NCI-H2081 (cell line): ENCODE measurements at regions not wholly inside any gene's neighbourhood (a gene's known extent, or its start where the extent isn't known, plus 50 kb on each side); places are given as distances from the start of the nearest gene placed in this dataset.
"Not testable (repeated sequence)": the region's sequence is repeated elsewhere in the genome, so short reads cannot be mapped to it uniquely, and the experiment has no call there.

Experiments used
- DNase-seq, 2 experiments: peaks; one replicate each; lab custom pipeline; 2025; lab: John Stamatoyannopoulos, UW

DNA sequence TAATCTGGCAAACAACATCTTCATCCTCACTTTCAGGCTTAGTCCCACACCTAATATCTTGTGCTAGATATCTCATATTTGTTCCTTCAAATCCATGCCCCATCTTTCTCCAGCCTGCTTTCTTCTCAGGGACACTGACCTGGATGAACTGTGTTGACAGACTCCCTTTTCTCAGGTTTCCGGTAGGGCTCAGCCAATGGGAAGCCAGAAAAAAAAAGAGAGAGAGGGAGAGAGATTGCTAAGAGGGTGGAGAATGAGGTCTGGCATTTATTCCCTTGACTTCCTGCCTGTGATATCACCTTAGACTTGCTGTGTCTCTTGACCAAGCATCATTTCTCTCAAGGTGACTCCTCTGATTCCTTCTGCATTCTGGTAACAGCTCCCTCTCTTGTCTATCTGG lies 145.6 kb upstream of the ABI3BP start:
- DNase-seq, result no peak

DNA sequence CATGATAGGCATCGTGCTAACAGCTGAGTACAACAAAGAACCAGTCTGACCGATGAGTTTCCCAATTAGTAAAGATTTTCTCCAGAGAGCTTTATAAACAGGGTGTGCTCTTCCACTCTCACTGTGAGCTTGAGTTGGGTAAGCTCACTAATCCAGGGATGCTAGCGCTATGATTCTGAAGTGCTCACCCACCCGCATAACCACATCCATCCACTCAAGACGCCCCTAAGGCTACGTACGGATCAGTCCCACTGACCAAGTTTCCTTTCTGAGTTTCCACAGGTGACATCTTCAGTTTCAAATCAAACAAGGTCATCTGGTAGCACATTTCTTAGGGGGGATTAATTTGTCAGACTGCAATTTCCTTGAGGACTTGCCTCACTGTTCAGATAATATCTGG lies 141.1 kb upstream of the ABI3BP start:
- no peak for DNase-seq

DNA sequence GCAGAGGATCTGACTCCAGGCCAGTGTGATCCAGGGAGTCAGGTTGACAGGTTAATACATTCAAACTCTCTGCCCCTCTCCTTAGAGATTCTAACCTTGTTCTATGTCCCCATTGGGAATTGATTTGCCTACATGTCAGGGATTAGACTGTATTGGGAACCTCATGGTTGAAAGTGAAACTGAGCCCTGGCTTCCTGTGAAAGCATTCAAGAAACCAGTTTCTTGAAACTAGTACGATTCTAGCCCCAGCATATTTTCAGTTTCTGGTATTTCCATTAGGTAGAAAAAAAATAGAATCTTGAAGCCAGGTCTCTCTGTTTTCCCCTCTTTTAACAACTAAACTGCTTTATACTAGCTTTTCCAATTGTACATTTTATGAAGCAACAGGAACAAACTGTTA lies 140.4 kb upstream of the ABI3BP start:
- no peak for DNase-seq

DNA sequence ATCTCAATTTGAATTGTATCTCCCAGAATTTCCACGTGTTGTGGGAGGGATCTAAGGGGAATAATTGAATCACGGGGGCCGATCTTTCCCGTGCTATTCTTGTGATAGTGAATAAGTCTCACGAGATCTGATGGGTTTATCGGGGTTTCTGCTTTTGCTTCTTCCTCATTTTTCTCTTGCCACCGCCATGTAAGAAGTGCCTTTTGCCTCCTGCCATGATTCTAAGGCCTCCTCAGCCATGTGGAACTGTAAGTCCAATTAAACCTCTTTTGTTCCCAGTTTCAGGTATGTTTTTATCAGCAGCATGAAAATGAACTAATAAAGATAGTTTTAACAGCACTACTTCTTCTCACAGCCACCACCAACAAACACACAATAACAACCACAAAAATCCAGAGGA lies 140.0 kb upstream of the ABI3BP start:
- DNase-seq, result not testable (repeated sequence)

DNA sequence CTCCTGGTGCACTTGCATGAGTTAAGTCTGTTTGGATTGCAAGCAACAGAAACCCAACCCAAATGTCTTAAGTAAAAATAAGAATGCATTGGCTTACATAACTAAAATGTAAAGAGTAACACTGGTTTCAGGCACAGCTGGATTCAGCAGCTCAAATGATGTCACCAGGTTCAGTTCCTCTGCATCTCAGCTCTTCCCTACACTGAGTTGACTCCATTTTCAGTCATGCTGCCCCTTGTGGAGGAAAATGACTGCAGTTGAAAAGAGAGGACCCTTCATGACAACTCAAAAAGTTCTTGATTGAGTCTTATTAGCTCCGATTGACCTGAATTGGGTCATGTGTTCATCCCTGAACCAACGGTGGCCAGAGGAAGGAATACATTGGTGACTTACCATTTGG lies 138.5 kb upstream of the ABI3BP start:
- no peak for DNase-seq

DNA sequence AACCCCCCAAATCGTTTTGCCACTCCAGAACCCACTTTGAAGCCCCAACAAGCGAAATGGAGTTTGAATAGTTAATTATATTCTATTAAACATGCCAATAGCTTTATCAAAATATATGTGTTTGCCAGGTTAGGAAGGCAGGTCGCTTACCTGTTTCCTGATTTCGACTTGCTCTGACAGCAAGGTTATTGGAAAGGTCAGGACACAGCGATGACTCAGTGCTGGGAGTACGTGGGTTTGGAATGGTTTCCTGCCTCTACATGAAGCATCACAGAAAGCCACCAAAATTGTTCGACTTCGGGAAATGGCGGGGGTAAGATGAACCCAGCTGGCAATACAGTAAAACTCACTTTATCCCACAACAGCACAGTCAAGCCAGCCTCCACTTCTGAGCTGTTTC lies 135.6 kb upstream of the ABI3BP start:
- no peak for DNase-seq

DNA sequence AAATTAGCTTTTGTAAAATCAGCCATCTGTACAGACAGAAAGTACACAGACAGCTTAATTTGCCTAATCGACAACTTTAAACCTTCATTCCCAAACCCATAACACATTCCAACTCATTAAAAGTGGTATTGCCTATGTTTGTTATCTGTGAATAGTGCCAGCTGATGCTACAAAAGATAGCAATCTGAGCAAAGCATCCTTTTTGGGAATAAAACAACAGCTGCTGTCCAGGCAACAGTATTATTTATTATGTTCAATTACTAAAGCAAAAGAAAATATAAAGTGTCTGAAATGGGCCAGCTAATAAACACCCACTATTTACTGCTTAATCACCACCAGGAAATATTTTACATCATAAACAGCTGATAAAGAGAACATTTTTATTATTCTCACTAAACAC lies 134.8 kb upstream of the ABI3BP start:
- no peak for DNase-seq

DNA sequence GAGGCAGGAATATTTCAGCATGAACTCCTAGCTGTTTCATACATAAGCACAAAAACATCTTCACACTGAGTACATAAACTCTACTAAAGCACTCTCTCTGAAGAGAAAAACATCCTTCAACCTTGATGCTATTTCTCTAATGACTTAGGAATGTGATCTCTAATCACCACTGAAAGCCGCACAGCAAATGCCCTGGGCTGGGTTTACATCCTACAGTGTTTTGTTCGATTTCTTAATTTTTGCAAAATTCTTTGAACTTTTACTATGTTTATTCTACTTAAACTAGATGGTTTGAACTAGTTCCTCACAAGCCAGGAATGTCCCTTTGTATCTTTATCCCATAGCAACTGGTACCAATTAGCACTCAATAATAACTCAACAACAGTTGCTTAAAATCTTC lies 130.9 kb upstream of the ABI3BP start:
- DNase-seq, result no peak

DNA sequence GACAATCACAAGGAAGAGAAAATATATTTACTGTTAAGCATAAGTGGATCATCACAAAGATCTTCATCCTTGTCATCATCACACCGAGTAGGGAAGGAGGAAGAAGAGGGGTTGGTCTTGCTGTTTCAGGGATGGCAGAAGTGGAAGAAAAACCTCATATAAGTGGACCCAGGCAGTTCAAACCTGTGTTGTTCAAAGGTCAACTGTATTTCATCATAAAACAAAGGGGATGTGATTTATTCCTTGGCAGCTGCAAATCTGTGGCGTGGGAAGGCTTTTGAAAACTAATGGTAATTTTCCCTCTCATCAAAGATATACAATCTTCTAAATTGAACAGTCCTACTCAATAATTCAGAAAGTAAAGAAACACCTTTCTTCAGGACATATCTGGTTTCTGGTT lies 129.9 kb upstream of the ABI3BP start:
- no peak for DNase-seq

DNA sequence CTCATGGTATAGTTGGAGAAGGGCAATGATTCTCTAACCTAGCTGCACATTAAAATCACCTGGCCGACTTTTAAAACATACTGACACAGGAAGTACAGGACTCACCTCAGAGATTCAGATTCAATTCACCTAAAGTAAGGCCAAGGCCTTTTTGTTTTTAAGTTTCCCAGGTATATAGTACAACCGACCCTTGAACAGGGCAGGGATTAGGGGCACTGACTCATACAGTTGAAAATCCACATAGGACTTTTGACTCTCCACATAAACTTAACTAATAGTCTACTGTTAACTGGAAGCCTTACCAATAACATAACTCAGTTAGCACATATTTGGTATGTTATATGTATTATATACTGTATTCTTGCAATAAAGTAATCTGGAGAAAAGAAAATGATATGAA lies 129.5 kb upstream of the ABI3BP start:
- no peak for DNase-seq

DNA sequence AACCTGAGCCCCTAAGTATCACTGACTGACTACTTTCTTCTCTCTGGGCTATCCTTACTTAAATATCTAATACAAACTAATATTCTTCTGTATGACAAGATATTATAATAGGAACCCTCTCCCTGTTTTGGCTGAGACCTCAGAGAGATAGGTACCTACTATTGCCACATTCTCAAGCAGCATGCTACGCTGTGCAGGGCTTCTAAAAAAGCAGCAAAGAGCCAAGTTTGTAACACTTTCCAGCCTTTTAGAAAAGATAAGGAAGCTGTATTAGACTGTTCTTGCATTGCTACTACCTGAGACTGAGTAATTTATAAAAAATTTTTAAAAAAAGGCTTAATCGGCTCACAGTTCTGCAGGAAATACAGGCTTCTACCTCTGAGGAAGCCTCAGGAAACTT lies 126.8 kb upstream of the ABI3BP start:
- DNase-seq, result no peak

DNA sequence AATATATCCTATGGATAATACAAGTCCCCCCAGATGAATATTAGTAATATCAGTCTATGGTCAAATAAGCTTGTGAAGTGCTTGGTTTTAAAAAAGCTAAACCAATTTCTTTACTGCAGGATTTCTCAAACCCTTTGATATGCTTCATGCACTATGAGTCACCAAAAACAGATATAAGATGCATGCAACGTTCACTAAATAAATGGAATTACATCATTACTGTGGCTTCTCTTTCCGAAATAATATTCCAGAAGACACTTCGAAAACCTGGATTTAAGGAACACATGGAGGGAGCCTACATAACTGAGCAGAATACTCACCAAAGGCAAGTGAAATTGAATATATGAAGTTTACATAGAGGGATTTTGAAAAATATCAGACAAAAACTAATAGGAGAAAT lies 126.3 kb upstream of the ABI3BP start:
- no peak for DNase-seq

DNA sequence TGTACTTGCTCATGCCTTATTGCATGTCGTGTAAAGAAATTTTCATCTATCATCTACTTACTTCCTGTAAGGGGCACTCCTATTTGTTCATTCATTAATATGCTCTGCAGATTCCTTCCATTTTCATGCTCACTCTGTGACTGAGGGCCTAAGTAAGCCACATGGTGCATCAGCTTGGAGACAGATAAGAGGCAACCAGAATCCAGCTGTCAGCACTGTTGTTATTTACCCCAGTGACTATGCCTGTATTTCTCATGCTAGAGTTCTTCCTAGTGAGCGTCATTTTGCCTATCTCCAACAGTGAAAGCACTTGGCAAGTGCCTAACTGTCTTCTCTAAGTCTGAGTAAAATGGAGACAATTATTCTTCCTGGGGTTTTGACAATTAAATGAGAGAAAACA lies 124.8 kb upstream of the ABI3BP start:
- no peak for DNase-seq

DNA sequence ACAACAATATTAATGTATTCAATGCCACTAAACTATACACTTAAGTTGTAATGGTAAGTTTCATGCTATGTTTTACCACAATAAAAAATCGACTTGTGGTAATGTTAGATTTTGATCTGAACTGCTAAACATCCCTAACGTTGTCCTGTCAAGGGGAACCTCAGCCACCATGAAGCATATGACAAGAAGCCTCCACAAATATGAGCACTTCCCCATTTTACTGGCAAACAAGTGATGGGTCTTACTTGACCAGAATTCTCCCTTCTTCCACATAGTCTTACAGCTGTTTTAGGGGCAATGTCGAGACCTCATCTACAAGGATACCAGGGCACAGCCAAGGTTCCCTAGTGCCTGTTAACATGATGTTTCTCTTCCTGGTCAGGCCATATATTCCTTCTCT lies 124.2 kb upstream of the ABI3BP start:
- DNase-seq, result no peak

DNA sequence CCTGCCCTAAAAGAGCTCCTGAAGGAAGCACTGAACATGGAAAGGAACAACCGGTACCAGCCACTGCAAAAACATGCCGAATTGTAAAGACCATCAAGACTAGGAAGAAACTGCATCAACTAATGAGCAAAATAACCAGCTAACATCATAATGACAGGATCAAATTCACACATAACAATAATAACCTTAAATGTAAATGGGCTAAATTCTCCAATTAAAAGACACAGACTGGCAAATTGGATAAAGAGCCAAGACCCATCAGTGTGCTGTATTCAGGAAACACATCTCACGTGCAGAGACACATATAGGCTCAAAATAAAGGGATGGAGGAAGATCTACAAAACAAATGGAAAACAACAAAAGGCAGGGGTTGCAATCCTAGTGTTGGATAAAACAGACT lies 117.1 kb upstream of the ABI3BP start:
- DNase-seq, result not testable (repeated sequence)

DNA sequence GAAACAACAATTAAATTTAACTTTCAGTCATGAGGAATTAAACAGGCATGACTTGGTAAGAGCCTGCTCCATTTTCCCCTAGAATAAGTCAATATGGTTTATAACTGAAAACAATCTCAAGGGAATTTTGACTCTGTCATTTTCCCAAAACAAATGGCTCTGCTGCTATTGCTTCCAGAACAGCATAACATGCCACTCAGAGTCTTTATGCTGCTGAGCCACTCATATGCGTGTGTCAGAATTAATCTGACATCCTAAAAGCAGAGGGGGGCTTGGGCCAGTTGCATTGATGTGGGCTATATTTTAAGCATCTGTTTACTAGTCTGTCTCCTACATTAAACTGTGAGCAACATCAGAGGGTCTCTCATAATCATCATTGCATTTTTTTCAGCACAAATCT lies 111.1 kb upstream of the ABI3BP start:
- no peak for DNase-seq

DNA sequence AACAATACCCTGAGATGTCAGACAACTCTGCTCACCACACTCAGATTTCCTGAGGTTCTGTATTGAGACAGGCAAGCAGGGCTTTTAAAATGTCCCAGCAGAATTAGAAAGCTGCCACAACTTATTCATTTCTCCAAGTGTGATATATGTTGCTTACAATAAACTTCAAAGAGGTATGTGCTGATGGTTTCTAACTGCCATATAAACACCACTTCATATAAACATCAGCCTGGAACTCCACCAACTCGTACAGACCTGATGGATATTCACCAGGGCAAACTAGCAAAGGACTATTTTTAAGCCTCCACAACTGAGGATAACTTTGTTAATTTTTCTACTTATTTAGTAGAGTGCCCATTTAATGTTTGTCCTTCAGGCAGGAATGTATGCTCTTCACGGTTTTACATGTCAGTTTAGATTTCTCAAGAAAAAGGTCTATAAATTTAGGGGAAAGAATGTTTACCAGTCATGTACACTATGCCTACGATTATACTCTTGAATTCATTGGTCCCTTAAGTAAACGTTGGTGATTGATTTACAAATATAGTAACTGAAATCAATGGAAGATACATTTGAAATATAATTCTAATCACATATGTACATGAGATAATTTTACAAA lies 109.6 kb upstream of the ABI3BP start:
- DNase-seq, result no peak

DNA sequence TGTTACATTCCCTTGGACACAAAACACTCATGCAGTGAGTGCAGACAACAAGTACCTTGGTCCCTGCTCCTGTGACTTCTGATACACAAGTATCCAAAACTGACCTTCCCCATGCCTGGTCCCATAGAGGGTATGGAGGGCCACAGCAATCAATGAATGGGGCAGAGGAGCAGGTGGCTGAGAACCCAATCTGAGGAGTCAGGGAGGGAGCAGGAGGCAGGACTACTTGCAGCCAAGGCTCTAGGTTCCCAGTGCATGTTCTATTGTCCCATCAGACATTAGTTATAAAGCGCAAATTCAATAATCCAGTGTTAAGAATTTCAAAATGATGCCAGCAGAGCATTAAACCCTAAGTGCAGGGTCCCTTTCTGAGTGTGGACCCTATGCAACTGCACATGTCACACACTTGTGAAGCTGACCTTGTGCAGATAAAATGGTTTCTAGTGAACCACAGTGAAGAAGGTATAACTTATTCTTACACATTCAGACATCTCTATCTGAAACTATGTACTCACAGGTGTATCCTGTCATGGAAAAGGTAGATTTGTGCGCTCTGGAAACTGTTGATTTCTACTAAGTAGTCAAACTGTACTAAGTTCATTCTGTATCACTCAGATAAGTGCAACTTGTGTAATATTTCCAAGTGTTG lies 107.3 kb upstream of the ABI3BP start:
- no peak for DNase-seq

DNA sequence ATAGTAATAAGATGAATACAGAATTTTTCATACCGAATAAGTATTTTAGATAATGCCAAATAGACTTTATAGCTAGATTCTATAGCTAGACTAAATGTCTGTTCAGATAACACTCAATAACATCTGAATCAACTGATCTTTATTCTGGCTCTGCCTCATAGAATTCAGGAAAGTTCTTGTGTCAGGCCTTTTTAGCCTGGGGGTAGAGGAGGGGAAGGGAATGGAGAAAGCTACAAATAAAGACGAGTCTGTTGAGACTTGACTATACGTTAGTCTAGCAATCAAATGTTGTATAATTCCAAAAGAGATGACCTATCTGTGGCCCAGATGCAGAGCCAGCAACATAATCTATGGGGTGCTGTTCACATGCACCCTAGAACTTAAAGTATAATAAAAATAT lies 106.6 kb upstream of the ABI3BP start:
- DNase-seq, result no peak

DNA sequence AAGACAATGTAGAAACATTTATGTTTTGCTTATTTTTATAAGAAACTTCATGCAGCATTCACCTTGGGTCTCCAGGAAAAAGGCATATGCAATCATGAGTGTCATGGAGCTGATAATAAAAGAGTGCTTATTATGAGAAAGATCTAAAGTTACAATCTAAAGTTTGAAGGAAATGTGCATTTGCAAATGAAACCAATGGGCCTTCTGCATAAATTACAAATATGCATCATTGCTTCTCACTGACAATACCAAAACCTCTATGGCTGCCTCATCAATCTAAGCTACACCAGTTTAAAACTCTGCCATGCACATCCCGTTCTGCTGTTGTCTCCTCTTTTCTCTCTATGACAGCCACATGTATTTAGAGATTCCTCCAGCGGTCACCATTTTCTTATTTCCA lies 103.2 kb upstream of the ABI3BP start:
- no peak for DNase-seq

DNA sequence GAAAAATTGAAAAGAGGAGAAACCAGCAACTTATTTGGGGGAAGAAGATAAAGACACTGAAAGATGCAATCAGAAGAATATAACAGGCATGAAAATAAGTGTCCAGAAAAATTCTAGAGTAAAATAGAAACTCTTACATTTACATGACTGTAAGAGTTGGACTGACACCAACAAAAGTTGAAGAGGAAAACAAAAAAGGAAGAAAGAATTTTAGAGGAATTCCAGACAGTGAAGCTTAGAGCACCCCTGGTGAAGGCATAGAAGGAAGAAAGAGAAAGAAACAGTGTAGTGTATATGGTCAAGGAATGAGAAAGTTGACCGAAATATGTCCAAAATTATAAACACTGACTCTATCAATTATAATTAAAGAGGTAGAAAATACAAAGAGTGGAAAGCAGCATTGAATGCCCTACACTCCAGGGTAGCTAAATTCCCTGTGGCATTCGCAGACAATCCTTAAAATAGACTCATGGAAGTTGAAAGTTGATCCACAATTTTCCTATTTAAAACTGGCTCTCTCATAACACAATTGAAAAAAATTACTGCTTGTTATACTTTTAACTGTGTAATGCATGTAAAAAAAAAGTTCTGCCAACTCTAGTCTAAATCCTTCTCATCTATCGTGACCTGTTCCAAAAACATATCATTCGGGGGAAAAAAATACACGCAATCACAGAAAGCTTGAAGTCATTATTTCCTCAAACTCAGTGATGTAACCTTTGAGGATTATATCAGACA lies 102.6 kb upstream of the ABI3BP start:
- DNase-seq, result no peak

DNA sequence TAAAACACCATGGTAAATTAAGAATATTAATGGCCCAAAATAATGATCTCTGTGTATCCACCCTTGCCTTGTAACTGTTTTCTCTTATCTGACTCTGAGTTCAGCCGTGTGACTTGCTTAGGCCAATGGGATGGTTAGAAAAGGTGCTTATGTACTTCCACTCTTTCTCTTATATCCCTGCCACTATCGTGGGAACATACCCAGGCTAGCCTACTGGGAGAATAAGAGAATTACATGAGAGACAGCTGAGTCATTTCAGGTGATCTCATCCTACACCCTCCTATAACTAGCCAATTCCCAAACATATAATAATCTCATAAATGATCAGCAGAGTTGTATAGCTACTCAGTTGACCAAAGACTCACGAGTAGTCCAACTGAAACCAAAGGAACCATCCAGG lies 98.3 kb upstream of the ABI3BP start:
- DNase-seq, result no peak

DNA sequence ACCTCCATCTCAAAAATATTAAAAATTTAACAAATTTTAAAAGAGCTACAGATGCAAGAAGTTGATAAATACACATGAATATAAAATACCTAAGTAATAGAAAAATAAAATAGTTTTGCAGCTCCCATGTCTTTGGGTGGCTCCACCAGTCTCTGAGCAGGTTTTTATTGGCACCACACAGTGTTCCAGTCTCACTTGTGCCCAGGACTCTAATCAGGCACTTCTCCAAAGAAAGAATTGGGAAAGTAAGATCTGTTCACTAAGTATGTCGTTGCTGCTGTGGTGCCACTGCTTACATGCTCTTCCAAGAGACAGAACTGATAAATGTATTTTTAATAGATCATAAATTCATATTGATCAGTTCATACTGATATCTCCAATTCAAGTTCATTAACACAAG lies 92.5 kb upstream of the ABI3BP start:
- DNase-seq, result no peak

DNA sequence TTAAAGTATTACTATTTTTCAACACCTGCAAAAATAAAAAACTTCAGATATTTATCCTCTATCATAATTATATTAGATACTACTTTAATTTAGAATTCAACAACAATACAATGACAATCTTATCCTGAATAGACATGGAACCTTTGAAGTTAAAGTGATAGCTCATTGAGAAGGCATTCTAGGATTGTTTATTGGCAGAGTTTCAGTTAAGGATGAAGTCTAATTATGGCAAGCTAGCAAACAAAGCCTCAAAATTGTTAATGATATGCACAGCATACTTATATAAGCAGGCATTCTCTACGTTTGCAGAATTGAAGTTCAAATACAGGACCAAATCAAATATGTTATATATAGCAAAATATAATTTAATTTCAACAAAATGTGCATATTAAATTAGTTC lies 91.2 kb upstream of the ABI3BP start:
- DNase-seq, result no peak
